Natural killer cell (primary cell): ENCODE measurements at regions not wholly inside any gene's neighbourhood (a gene's known extent, or its start where the extent isn't known, plus 50 kb on each side); places are given as distances from the start of the nearest gene placed in this dataset.

Source experiments
- ATAC-seq, 3 donors: fragments of 150-1000 bp in 2 of 3; fragments of 200-7000 bp in 1 of 3; cut with Tn5 transposase; 1 replicate in 1 of 3; 2 replicates in 2 of 3; pipeline ENCODE4 v1.10.0; 2021; ENCODE audit warnings: mild to moderate bottlenecking in 2 of 3, moderate library complexity in 2 of 3
- DNase-seq, 2 donors: peaks; one replicate each; pipeline versions ENCODE4 v3.0.0 to v3.0.0-alpha.2; 2013 to 2021; ENCODE audit warnings: mixed read lengths in 1 of 2
- H3K27ac ChIP-seq: one replicate; pipeline ENCODE4 v1.5.1; 2013; ENCODE audit warnings: mild to moderate bottlenecking, low read length
- H3K27me3 ChIP-seq: one replicate; pipeline ENCODE4 v1.6.1; 2013; ENCODE audit warnings: low read length; ENCODE audit not compliant: control insufficient read depth, insufficient read depth
- H3K36me3 ChIP-seq: one replicate; pipeline ENCODE4 v1.6.1; 2013; ENCODE audit warnings: low read length; ENCODE audit not compliant: control insufficient read depth, insufficient read depth
- H3K4me1 ChIP-seq: one replicate; pipeline ENCODE4 v1.6.1; 2013; ENCODE audit warnings: low read length; ENCODE audit not compliant: control insufficient read depth, insufficient read depth
- H3K4me3 ChIP-seq: one replicate; pipeline ENCODE4 v1.5.1; 2013; ENCODE audit warnings: low read length
- H3K9me3 ChIP-seq: one replicate; pipeline ENCODE4 v1.6.1; 2013; ENCODE audit warnings: low read length; ENCODE audit not compliant: control insufficient read depth, insufficient read depth
- H3K27ac Mint-ChIP-seq, 2 donors: one replicate each; pipeline ENCODE4 v1.8.0; 2022; ENCODE audit warnings: mild to moderate bottlenecking in 2 of 2, mixed read lengths in 2 of 2, moderate library complexity in 1 of 2
- H3K27me3 Mint-ChIP-seq, 2 donors: one replicate each; pipeline ENCODE4 v1.8.0; 2022; ENCODE audit warnings: low read depth in 2 of 2, mixed read lengths in 2 of 2
- H3K36me3 Mint-ChIP-seq: one replicate; pipeline ENCODE4 v1.8.0; 2022; ENCODE audit warnings: mixed read lengths
- H3K4me1 Mint-ChIP-seq, 2 donors: one replicate each; pipeline ENCODE4 v1.8.0; 2022; ENCODE audit warnings: mixed read lengths in 2 of 2
- H3K4me3 Mint-ChIP-seq: one replicate; pipeline ENCODE4 v1.8.0; 2022; ENCODE audit warnings: mild to moderate bottlenecking, moderate library complexity, mixed read lengths
- H3K9me3 Mint-ChIP-seq, 2 donors: one replicate each; pipeline ENCODE4 v1.8.0; 2022; ENCODE audit warnings: mixed read lengths in 2 of 2
- WGBS: methylation state at CpG from one replicate; pipeline ENCODE4 v1.1.7; 2013; ENCODE audit warnings: missing lambda C conversion rate; ENCODE audit not compliant: insufficient coverage; 5-methylcytosine and 5-hydroxymethylcytosine counted together
- intact Hi-C: fragments of 100-400 bp; cut with micrococcal nuclease; formaldehyde crosslinking; loops from one replicate; pipeline ENCODE4 v1.14.2; 2022
- TF ChIP-seq, protein P1 (sequence below): fragments of 200-600 bp; IDR thresholded peaks from one replicate; pipeline ENCODE4 v1.8.0; 2022; ENCODE audit warnings: antibody characterized with exemption

DNA sequence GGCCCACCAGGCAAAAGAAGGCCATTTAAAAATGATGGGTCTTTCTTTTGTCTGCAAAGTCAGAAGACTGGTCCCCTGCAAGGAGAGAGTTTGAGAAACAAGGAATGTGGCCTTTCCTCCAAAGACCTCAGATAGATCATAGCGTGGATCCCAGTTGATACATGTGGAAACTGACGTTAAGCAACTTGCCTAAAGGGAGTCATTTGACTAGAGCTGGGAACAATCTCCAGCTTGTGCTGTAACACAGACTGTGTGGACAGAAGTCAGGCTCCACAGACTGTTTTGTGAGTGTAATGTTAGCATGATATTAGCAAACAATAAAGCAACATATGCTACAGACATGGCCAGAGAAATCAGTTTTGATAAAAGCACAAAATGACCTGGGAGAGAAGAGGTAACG is 140.4 kb upstream of the CITED2 start:
- H3K9me3 Mint-ChIP-seq = no peaks in the 10 kb centered on the region
- H3K36me3 Mint-ChIP-seq = no peaks in the 10 kb centered on the region
- no peak for ATAC-seq

DNA sequence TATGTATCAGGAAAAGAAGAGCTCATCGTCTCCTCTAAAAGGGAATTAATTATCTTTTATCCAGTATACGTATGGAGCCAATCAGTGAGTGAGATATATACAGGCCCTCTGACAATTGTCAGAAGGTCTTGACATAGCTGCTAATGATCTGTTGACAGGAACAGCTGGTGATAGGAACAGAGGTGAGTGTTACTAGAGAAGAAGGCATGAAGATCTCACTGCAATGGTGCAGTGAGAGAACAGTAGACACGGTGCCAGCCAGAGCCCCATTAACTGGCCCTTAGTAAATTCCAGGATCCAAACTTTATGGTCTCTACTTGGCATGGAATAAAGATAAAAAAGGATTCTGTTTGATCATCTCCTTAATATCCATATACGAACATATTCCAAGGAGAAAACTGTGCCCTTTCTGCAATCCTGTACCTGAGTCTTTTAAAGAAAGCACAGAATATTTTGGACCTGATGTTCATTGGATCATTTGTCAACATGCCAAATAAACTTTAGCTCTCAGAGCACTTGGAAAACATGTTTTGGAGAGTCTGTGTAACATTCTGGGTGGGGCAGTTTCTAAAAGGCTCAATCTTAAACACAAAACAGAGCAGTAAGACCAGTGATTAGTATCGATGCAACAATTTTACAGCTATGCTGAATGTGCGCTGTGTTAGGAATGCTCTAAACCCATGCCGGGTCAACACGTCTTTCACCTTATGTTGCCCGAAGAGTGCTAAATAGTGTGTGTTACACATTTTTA is 135.8 kb upstream of the CITED2 start:
- intact Hi-C loops = no loop called here
- H3K4me3 ChIP-seq = no peak overlapping the region
- H3K9me3 Mint-ChIP-seq = no peaks in the 10 kb centered on the region
- no peak for DNase-seq
- H3K27me3 ChIP-seq = no peaks in the 10 kb centered on the region
- H3K9me3 ChIP-seq = no peaks in the 10 kb centered on the region
- H3K4me1 ChIP-seq = no peaks in the 10 kb centered on the region
- H3K4me1 Mint-ChIP-seq = no peaks in the 10 kb centered on the region
- no peak for ATAC-seq
- 93% methylated on average over 5 of the region's 9 CpGs for WGBS
- no peak overlapping the region for H3K27ac ChIP-seq
- peaks cover 0 to 2% of the 10 kb centered on the region in 2 donors for H3K27me3 Mint-ChIP-seq
- no peaks in the 10 kb centered on the region for H3K36me3 ChIP-seq
- H3K4me3 Mint-ChIP-seq = no peak overlapping the region
- no peak overlapping the region for H3K27ac Mint-ChIP-seq
- no peaks in the 10 kb centered on the region for H3K36me3 Mint-ChIP-seq
- TF ChIP-seq, protein P1, sequence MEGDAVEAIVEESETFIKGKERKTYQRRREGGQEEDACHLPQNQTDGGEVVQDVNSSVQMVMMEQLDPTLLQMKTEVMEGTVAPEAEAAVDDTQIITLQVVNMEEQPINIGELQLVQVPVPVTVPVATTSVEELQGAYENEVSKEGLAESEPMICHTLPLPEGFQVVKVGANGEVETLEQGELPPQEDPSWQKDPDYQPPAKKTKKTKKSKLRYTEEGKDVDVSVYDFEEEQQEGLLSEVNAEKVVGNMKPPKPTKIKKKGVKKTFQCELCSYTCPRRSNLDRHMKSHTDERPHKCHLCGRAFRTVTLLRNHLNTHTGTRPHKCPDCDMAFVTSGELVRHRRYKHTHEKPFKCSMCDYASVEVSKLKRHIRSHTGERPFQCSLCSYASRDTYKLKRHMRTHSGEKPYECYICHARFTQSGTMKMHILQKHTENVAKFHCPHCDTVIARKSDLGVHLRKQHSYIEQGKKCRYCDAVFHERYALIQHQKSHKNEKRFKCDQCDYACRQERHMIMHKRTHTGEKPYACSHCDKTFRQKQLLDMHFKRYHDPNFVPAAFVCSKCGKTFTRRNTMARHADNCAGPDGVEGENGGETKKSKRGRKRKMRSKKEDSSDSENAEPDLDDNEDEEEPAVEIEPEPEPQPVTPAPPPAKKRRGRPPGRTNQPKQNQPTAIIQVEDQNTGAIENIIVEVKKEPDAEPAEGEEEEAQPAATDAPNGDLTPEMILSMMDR = no peak

More for the DNA sequence above, 140.4 kb upstream of the CITED2 start:
- H3K27ac ChIP-seq = no peak overlapping the region
- no peaks in the 10 kb centered on the region for H3K36me3 ChIP-seq
- no peak overlapping the region for H3K27ac Mint-ChIP-seq
- H3K9me3 ChIP-seq = no peaks in the 10 kb centered on the region
- DNase-seq = no peak
- H3K27me3 ChIP-seq = no peaks in the 10 kb centered on the region
- TF ChIP-seq, protein P1 = no peak
- 83% methylated on average over 3 of the region's 3 CpGs for WGBS
- H3K4me1 ChIP-seq = no peaks in the 10 kb centered on the region
- no peak overlapping the region for H3K4me3 Mint-ChIP-seq
- peaks cover 0 to 6% of the 10 kb centered on the region in 2 donors for H3K27me3 Mint-ChIP-seq
- no peaks in the 10 kb centered on the region for H3K4me1 Mint-ChIP-seq
- H3K4me3 ChIP-seq = no peak overlapping the region
- intact Hi-C loops = no loop called here

DNA sequence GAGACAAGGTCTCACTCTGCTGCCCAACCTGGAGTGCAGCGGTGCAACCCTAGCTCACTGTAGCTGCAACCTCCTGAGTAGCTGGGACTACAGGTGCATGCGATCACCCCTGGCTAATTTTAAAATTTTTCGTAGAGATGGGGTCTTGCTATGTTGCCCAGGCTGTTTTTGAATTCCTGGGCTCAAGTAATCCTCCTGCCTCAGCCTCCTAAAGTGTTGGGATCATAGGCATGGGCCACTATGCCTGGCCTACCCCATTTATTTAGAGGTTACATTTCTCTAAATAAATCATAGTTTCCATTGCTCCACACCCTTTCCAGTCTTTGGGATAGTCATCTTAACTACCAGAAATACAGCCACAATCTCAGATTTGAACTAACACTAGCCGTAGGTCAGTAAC is 134.7 kb upstream of the CITED2 start:
- intact Hi-C loops = no loop called here

More for the DNA sequence above, 134.7 kb upstream of the CITED2 start:
- H3K36me3 ChIP-seq = no peaks in the 10 kb centered on the region
- Mint-ChIP-seq H3K27ac (no peak overlapping the region), H3K4me1 (no peaks in the 10 kb centered on the region), H3K36me3 (no peaks in the 10 kb centered on the region), H3K9me3 (no peaks in the 10 kb centered on the region), H3K27me3 (peaks cover 0 to 2% of the 10 kb centered on the region in 2 donors), H3K4me3 (no peak overlapping the region)
- DNase-seq = no peak
- H3K4me1 ChIP-seq = no peaks in the 10 kb centered on the region
- WGBS = 93% methylated on average over 4 of the region's 4 CpGs
- H3K27me3 ChIP-seq = no peaks in the 10 kb centered on the region
- H3K27ac ChIP-seq = no peak overlapping the region
- TF ChIP-seq, protein P1 = no peak
- ATAC-seq = no peak
- no peak overlapping the region for H3K4me3 ChIP-seq
- no peaks in the 10 kb centered on the region for H3K9me3 ChIP-seq
